HG03432 (cell line): ENCODE measurements at regions not wholly inside any gene's neighbourhood (a gene's known extent, or its start where the extent isn't known, plus 50 kb on each side); places are given as distances from the start of the nearest gene placed in this dataset.

Experiments
- ATAC-seq: cut with Tn5 transposase; IDR thresholded peaks from one replicate; pipeline ENCODE4 v1.9.1; 2021; ENCODE audit warnings: mild to moderate bottlenecking, moderate library complexity; ENCODE audit not compliant: unreplicated experiment

DNA sequence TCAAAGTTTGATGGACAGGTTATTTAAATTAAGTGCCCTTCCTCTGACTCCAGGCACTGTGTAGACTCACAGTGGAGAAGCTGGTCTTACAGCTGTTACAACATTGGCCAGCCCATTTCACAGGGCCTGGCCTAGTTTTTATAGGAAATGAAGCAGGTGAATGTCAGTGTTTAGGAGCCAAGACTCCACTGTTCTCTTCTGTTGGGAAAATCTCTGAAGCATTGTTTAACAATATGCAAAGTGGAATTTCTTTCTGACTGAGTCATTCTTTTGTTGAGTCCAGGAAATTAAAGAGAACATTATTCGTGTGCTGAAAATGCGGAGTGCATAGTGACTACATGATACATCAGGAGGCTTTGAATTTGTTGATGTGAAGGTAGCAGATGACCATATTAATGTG is 64.7 kb downstream of the ARRDC4 start:
- no peak for ATAC-seq

DNA sequence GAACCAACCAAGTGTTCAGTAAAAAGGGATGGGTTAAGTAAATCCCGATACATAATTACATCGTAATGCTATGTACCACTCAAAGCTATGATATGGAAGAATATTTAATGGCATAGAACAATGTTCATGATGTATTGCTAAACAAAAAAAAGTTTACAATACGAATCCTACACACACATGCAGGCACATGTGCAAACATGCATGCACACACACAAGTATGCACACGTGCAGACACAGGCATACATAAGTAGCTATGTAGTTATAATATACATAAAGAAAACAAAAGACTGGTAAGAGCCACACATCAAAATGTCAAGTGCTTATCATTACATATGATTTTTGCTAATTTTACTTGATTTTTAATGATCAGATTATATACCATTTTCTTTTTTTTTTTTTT is 74.2 kb downstream of the ARRDC4 start:
- ATAC-seq = no peak

DNA sequence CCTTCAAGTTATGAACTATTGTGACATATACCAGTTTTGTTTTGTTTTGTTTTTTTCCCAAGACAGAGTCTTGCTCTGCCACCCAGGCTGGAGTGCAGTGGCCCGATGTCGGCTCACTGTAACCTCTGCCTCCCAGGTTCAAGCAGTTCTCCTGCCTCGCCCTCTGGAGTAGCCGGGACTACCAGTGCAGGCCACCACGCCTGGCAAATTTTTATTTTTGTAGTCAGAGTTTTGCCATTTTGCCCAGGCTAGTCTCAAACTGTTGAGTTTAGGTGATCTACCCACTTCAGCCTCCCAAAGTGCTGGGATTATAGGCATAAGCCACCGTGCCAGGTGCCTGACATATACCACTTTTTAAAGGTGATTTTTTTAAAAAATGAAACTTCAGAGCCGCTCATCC is 74.6 kb downstream of the ARRDC4 start:
- ATAC-seq = no peak

- no peak for ATAC-seq
These were observed 75.1 kb downstream of the ARRDC4 start for GRCh38 chr15:98035577-98036010.

DNA sequence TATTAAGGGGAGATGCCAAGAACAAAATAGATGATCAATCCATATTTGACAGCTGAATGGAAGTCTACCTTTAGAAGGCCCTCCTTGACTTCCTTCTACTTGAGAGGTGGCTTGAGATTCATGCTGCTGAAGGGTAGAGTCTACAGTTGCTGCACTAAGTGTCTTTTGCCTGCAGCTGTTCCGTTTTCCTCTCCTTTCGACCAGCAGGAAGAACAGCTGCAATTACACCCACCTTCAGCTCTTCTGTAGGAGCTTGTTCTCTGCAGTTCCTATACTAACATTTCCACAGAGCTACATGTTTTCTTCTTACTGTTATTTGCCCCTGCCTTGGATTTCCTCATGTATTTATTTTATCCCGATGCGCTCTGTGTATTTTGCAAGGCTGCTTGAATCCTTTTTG is 79.1 kb downstream of the ARRDC4 start:
- ATAC-seq = no peak

GRCh38 chr15:98040146-98040545 is 79.6 kb downstream of the ARRDC4 start:
- ATAC-seq = no peak

DNA sequence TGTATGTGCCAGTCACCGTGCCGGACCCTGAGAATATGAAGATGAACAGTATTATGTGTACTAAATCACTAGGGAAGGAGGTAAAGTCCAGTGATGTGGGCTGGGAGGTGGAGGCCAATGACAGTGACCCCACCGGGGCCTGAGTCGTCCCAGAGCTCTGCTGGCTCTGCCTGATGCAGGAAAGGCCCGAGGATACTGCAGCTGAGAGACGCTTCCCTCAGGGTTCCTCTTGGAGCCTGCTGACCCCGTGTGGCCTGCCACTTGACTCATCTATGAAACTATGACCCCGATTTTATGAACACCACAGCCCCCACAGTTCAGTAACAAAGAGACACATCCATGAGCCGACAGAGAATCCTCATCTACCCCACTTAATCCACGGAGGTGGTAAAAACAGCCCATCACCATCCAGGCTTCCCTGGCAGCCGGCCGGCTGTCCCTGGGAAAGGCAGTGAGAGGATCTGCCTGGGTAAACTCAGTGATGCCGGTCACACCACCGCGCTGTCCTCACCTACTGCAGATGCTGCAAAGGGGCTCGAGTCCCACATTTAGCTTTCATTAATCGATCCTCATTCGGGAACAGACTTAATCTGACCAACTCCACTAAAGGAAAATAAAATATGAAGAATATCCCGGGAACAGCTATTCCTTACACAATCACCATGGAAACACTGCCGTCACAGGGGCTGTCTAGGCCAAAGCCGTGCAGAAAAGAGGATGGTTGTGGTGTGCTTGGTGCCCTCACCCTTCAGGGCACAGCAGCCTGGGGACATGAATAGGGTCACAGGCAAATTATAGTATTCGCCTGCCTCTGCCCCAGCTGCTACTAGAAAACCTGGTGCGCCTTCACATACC is 82.9 kb downstream of the ARRDC4 start:
- no peak for ATAC-seq

GRCh38 chr15:98051734-98052133 is 91.2 kb downstream of the ARRDC4 start:
- no peak for ATAC-seq

- ATAC-seq = no peak
These were observed 97.0 kb downstream of the ARRDC4 start for GRCh38 chr15:98057453-98057852.

DNA sequence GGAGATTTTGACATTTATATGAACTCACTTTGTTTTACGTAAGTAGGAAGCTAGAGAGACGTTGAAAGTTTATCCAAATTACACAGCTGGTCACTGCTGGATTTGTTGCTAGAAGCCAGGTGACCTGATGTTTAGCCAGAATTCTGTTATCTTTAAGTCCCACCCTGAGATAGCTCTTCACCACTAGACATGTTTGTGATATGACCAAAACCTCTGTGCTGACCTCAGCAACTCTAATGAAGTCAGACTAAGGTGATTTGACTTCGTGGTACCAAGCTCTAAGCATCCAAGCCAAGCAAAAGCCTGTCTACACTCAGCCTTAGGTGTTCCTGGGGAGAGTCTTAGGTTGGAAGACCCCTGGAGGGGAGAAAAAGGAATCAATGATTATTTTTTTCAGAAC is 102.4 kb downstream of the ARRDC4 start:
- ATAC-seq = no peak

DNA sequence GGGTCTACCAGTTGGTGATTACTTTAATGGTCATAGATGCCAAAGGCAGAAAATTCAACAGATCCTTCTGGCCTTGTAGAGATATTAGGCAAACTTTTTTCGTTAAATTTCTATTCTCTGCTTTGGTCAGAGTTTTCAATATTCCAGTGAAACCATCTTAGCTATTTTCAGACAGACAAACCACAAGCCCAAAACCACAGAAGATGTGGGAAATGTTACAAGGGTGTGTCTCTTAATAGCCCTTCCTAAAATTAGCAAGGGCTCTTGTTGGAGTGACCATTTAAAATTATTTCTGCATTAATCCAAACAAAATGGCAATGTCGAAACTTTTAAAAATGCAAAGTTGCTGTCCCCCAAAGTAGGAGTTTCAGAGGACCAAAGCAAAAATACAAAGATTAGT is 102.8 kb downstream of the ARRDC4 start:
- no peak for ATAC-seq

DNA sequence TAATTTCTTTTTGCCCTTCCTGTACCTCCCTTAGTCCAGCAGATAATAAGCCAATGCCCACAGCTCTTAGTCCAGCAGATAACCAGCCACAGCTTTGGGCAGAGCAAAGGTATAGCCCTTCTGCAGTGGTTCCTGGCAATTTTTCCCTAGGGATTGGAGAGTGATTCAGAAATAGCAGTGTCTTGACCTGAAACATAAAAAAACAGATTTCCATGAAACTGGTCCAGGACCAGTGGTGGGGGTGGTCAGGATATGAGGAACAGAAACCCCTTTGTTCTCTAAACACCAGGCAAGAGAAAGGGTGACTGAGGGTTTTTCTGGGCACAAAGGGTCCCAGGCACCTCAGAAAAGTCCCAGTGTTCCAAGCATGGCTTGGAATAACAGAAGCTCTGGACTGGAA is 103.4 kb downstream of the ARRDC4 start:
- no peak for ATAC-seq

DNA sequence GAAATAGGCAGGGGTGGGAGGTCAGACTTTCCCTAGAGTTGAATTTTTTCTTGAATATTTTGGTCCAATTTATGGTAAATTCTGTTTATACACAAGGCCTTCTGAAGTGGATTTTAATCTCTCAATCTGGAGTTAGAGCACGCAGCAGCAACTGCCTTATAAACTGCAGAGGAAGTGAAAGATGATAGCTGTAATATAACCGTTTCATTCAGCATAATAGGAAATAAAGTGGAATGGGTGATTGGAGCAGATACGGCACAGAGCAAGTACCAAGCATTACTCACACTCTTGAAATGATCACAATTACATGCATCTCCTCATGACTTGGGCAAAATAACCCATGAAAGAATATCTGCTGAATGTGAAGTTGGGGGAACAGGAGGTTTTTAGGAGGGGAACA is 106.8 kb downstream of the ARRDC4 start:
- ATAC-seq = no peak

DNA sequence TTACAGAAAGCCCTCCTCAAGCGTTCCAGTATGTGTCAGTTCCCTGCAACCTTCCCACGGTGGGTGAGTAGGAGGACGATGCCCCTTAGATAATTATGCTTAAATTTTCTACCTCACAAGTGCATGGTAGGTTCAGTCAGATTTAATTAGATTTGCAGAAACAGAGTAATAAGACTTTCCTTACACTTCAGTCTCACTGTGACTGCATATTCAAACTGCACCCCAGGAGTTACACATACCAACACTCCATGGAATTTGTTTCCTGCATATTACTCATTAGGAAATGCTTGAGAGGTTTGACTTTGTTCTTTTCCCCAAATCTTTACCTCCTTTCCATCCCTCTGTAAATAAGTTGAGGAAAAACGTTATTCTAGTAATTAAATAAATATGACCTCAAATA is 108.8 kb downstream of the ARRDC4 start:
- no peak for ATAC-seq

DNA sequence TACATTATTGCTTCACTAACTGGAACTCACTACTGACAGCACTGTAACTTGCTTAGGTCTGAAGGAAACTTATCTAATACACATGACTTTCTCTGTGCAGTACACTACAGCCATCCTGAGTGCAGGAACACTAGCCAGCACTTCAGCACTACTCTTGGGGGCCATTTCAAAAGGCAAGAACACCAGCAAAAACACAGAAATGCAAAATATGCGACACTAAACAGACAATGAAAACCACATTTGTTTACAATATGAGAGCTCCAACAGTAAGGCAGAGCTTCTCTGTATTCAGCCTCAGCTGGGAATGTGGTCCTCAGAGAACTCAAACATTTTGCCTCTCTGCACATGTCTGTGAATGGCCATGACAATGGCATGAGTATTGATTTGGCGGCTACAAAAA is 109.6 kb downstream of the ARRDC4 start:
- no peak for ATAC-seq

- no peak for ATAC-seq
These were observed 111.3 kb downstream of the ARRDC4 start for GRCh38 chr15:98071786-98072185.

GRCh38 chr15:98075441-98075840 is 114.9 kb downstream of the ARRDC4 start:
- no peak for ATAC-seq

DNA sequence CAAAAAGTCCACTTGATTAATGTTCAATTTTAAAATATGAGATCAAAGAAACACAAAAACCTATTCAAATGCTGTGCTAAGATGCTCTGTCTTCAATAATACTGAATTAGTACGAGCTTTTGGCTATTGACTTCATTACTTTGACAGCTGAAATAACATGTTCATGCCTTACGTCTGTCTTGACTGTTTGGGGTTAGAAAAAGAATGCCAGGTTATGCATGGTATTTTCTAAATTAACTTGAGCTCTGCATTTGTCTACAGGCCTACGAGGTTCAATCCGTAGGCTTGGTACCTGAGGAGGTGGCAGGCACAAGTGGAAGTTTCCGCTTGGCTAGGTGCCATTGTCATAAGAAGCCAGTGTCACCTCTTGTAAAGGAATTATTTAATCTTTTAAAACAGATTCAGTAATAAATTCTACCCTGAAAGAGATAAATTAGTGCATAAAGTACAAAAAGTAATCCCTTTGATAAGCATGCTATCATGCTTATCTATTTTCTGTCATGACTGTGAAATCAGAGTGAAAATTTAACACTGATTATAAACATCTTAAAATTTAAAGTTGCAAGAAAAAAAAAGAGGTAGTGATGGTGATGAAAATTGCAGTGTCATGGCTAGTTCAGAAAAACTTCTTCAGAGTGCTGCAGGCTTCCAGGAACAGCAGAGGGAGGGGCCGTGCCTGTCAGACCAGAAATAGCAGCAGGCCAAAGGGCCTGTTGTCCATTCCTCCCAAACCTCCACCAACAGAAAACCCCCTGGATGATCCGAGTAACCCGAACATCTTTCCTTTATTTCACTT is 115.7 kb downstream of the ARRDC4 start:
- ATAC-seq = no peak

- ATAC-seq = no peak
These were observed 116.7 kb downstream of the ARRDC4 start for GRCh38 chr15:98077186-98077585.

- ATAC-seq = no peak
These were observed 120.3 kb downstream of the ARRDC4 start for GRCh38 chr15:98080791-98081190.

DNA sequence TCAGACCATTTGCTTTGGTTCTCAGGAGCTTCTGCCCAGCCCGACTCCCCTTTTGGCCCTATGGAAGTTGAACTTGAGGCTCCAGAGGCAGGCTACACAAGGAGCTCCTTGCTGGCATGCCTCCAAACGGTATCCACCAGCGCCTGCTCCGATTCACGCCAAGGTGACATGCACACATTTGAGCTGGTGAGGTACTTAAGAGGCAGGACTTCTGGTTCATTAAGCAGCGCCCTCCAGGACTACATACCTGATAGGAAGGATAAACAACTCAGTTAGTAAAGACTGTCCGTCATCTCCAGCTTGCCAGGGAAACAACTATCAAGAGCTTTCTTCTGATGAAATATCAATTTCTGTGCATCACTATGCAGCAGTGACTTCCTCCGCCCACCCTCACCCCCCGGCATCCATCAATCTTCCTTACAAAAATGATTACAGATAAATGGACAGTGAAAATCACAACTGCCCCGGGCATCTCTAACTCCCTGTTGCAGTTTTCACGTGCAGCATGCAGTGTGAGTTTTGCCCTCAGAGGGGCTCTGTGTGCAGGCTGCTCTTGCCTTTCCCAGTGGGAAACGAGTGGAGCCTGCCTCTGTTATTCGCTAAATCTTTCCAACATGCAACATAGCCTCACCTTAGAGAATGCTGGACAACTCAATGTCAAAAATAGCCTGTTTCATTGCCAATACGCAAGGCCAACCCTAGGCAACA is 122.9 kb downstream of the ARRDC4 start:
- no peak for ATAC-seq
